GM18505 (cell line): ENCODE measurements at regions not wholly inside any gene's neighbourhood (a gene's known extent, or its start where the extent isn't known, plus 50 kb on each side); places are given as distances from the start of the nearest gene placed in this dataset.
"Not testable (repeated sequence)": the region's sequence is repeated elsewhere in the genome, so short reads cannot be mapped to it uniquely, and the experiment has no call there.

ENCODE experiments used
- ATAC-seq: cut with Tn5 transposase; IDR thresholded peaks from one replicate; pipeline ENCODE4 v1.9.1; 2021; ENCODE audit not compliant: unreplicated experiment
- POLR2A ChIP-seq: IDR thresholded peaks from 4 replicates; pipeline ENCODE4 v1.6.1; 2011; ENCODE audit warnings: borderline replicate concordance; ENCODE audit not compliant: insufficient read depth, insufficient read length; ENCODE audit errors: extremely low read depth

- TF ChIP-seq POLR2A = no peak
- ATAC-seq = no peak
Observed at GRCh38 chr16:55052348-55052734, 121.7 kb downstream of the IRX5 start.

- no peak for ATAC-seq
Observed at GRCh38 chr16:55052741-55053415, 122.2 kb downstream of the IRX5 start.

GRCh38 chr16:55055262-55055661 lies 124.6 kb downstream of the IRX5 start:
- TF ChIP-seq POLR2A = no peak

More at GRCh38 chr16:55052741-55053415, 122.2 kb downstream of the IRX5 start:
- TF ChIP-seq POLR2A = no peak

GRCh38 chr16:55056585-55057401 lies 126.1 kb downstream of the IRX5 start:
- ATAC-seq = no peak
- no peak for TF ChIP-seq POLR2A

More at GRCh38 chr16:55055262-55055661, 124.6 kb downstream of the IRX5 start:
- ATAC-seq = no peak

- ATAC-seq = no peak
- TF ChIP-seq POLR2A = no peak
Observed at GRCh38 chr16:55057866-55058265, 127.2 kb downstream of the IRX5 start.

DNA sequence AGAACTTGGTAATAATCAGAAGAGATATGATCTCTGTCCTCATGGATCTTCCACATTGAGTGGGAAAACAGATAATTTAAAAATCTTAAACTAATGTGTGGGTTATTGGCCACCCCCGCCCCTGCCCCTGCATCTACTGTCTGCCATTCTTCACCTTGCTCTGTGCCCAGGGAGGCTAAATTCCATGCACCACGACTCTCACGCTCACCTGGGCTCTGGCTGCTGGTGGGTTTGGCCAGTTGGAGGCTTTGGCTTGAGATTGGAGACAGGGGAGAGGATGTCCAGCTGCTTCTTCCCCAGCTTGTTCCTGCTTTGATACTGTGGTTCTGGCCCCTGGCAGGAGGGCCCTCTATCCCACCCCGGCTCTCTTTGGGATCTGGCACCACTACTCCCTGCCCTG lies 127.9 kb downstream of the IRX5 start:
- no peak for TF ChIP-seq POLR2A
- ATAC-seq = no peak

DNA sequence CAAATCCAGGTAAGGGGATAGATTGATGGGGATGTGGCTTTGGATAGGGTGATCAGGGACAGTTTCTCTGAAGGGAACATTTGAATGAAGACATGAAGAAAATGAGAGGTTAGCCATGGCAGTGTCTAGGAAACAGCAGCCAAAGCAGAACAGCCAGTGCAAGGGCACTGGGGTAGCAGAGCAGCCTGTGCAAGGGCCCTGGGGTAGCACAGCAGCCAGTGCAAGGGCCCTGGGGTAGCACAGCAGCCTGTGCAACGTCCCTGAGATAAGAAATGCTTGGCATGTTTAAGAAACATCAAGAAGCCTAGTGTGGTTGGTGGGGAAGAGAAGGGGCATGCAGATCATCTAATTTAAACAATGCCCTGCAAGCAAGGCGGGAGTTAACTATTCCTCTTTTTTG lies 128.5 kb downstream of the IRX5 start:
- TF ChIP-seq POLR2A = no peak
- ATAC-seq = no peak

DNA sequence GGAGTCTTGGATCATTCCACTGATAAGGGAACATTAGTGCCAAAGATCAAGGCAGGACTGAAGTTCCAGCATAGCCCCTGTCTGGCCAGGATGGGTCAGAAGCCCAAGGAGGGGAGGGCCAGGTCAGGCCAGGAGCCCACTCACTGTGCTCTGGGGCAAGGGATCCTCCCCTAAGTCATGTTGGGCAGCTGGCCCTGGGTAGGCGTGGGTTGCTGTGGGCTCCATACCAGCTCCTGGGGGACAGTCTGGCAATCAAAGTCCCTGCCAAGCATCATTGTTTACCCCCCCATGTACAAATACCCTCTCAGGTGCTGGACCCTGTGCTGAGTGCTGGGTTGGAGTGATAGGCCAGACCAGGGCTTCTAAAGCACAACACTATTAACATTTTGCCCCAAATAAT lies 130.5 kb downstream of the IRX5 start:
- no peak for ATAC-seq
- TF ChIP-seq POLR2A = no peak

GRCh38 chr16:55062442-55062841 lies 131.8 kb downstream of the IRX5 start:
- no peak for TF ChIP-seq POLR2A
- no peak for ATAC-seq

GRCh38 chr16:55072976-55073375 lies 142.3 kb downstream of the IRX5 start:
- no peak for TF ChIP-seq POLR2A

DNA sequence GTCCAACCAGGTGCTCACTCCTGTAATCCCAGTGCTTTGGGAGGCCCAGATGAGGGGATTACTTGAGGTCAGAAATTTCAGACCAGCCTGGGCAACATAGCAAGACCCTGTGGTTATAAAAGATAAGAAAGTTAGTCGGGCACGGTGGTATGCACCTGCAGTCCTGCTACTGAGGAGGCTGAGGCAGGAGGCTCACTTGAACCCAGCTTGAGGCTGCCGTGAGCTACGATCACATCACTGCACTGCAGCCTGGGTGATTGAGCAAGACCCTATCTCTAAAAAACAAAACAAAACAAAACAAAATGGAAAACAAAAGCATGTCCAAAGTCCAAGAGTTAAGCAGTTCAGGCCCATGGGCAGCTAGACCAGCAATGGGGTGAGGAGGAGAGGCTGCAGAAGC lies 143.2 kb downstream of the IRX5 start:
- no peak for ATAC-seq
- TF ChIP-seq POLR2A = no peak

More at GRCh38 chr16:55072976-55073375, 142.3 kb downstream of the IRX5 start:
- ATAC-seq = no peak

DNA sequence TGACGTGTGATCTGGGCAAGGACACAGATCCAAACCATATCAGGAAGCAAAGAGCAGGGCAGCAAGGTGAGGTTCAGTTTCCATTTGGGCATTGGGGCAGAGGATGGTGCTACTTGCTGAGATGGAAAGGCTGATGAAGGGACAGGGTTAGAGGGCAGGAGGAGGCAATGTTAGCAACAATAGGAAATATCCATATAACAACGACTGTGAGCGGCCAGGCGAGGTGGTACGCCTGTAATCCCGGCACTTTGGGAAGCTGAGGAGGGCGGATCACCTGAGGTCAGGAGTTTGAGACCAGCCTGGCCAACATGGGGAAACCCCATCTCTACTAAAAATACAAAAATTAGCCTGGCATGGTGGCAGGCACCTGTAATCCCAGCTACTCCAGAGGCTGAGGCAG lies 144.5 kb downstream of the IRX5 start:
- not testable (repeated sequence) for ATAC-seq

- no peak for ATAC-seq
Observed at GRCh38 chr16:55076053-55076452, 145.4 kb downstream of the IRX5 start.

GRCh38 chr16:55077266-55077665 lies 146.6 kb downstream of the IRX5 start:
- TF ChIP-seq POLR2A = no peak

More at GRCh38 chr16:55076053-55076452, 145.4 kb downstream of the IRX5 start:
- no peak for TF ChIP-seq POLR2A

More at GRCh38 chr16:55077266-55077665, 146.6 kb downstream of the IRX5 start:
- no peak for ATAC-seq
